ENCODE measurements at regions not wholly inside any gene's neighbourhood (a gene's known extent, or its start where the extent isn't known, plus 50 kb on each side); places are given as distances from the start of the nearest gene placed in this dataset.

DNA sequence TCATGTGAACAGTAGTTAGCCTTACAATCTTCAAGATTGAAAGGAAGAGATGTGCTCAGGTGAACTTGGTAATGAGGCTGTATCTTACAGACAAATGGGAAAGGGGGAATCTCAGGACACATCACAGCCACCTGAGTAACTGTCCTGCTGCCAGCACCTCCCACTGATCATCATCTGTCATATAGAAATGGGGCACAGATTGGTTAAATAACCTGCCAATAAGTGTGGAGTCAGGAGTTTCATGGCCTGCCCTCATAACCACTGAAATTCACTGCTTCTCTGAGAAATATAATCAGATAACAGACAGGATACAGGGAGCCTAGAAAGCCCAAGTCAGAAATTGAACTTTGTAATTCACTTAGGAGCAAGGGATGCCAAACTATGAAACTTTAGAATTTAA, 64.9 kb upstream of the TAS2R16 start (continued):
- TF ChIP-seq, protein P1, sequence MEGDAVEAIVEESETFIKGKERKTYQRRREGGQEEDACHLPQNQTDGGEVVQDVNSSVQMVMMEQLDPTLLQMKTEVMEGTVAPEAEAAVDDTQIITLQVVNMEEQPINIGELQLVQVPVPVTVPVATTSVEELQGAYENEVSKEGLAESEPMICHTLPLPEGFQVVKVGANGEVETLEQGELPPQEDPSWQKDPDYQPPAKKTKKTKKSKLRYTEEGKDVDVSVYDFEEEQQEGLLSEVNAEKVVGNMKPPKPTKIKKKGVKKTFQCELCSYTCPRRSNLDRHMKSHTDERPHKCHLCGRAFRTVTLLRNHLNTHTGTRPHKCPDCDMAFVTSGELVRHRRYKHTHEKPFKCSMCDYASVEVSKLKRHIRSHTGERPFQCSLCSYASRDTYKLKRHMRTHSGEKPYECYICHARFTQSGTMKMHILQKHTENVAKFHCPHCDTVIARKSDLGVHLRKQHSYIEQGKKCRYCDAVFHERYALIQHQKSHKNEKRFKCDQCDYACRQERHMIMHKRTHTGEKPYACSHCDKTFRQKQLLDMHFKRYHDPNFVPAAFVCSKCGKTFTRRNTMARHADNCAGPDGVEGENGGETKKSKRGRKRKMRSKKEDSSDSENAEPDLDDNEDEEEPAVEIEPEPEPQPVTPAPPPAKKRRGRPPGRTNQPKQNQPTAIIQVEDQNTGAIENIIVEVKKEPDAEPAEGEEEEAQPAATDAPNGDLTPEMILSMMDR (IDR thresholded peaks at IDR 0.05; ENCODE audit: control extremely low read depth in 1 of 3, insufficient read depth in 1 of 3, low read depth in 1 of 3, low read length in 3 of 3), result no peak
- no peak for TF ChIP-seq TCF12 (IDR thresholded peaks at IDR 0.05; ENCODE audit: low read depth, low read length)

All from H1 (cell line).